ENCODE measurements at regions not wholly inside any gene's neighbourhood (a gene's known extent, or its start where the extent isn't known, plus 50 kb on each side); places are given as distances from the start of the nearest gene placed in this dataset.

DNA sequence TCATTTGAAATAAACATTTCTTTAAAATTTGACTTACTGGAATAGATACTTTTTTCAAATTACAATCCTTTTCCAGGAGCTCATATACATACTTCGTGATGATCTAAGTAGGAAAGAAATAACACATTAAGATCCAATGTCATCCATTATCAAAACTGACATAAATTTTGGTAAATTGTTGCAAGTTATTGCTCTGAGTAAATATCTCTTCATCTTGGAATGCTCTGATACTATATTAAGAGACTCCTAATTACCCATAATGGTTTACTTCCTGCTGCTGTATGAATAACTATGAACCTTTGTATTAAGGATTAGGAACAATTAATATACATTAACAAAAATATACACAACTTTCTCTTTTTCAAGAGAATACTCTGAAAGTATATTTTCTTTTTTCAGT lies 223.0 kb upstream of the POU5F2 start:
- Histone ChIP-seq H3K4ac (ENCODE audit: low read depth, low read length) (no peak overlapping the region), H2BK15ac (ENCODE audit: low read depth, low read length) (no peak overlapping the region), H3K23ac (ENCODE audit: insufficient read length, low read depth, low read length) (no peak overlapping the region), H3K79me1 (ENCODE audit: insufficient read depth, low read depth, low read length, poor library complexity, severe bottlenecking) (no peaks in the 10 kb centered on the region), H3K14ac (ENCODE audit: insufficient read depth, low read length) (no peak overlapping the region), H3K23me2 (ENCODE audit: insufficient read length, low read depth, low read length, poor library complexity, severe bottlenecking) (no peaks in the 10 kb centered on the region), H2BK20ac (ENCODE audit: low read depth, low read length, poor library complexity, severe bottlenecking) (no peak overlapping the region), H3K79me2 (ENCODE audit: insufficient read depth, low read length) (no peaks in the 10 kb centered on the region), H2AK5ac (ENCODE audit: insufficient read length, low read length) (no peak overlapping the region), H3T11ph (ENCODE audit: low read length) (no peak overlapping the region), H4K8ac (replicated peaks; ENCODE audit: insufficient read length, low read depth, low read length) (no peak overlapping the region), H2BK120ac (ENCODE audit: low read depth, low read length, poor library complexity, severe bottlenecking) (no peak overlapping the region), H3K56ac (ENCODE audit: insufficient read length, low read depth, low read length) (no peak overlapping the region), H3K18ac (ENCODE audit: insufficient read length, low read depth, low read length) (no peak overlapping the region), H2BK12ac (ENCODE audit: insufficient read length, low read depth, low read length) (no peak overlapping the region), H4K20me1 (ENCODE audit: control insufficient read depth, insufficient read depth, insufficient read length) (no peaks in the 10 kb centered on the region), H3K4me2 (ENCODE audit: insufficient read depth, insufficient read length, low read length) (no peak overlapping the region), H4K5ac (ENCODE audit: insufficient read length, low read depth, low read length) (no peak overlapping the region), H3K9me3 (ENCODE audit: control insufficient read depth, low read depth, low read length) (no peaks in the 10 kb centered on the region), H3K27me3 (ENCODE audit: insufficient read depth, low read length) (no peaks in the 10 kb centered on the region), H3K9ac (ENCODE audit: extremely low read depth, insufficient read length, low read length) (no peak overlapping the region), H4K91ac (ENCODE audit: insufficient read length, low read depth, low read length) (no peak overlapping the region), H2AFZ (ENCODE audit: low read length) (no peak overlapping the region), H3K4me1 (ENCODE audit: insufficient read depth, low read length) (peaks cover 2% of the 10 kb centered on the region; the same call in 1 of the 2 replicates), H2BK5ac (ENCODE audit: insufficient read length, low read length) (no peak overlapping the region), H3K27ac (ENCODE audit: insufficient read length, low read depth, low read length) (no peak overlapping the region)
- TF ChIP-seq, protein P1, sequence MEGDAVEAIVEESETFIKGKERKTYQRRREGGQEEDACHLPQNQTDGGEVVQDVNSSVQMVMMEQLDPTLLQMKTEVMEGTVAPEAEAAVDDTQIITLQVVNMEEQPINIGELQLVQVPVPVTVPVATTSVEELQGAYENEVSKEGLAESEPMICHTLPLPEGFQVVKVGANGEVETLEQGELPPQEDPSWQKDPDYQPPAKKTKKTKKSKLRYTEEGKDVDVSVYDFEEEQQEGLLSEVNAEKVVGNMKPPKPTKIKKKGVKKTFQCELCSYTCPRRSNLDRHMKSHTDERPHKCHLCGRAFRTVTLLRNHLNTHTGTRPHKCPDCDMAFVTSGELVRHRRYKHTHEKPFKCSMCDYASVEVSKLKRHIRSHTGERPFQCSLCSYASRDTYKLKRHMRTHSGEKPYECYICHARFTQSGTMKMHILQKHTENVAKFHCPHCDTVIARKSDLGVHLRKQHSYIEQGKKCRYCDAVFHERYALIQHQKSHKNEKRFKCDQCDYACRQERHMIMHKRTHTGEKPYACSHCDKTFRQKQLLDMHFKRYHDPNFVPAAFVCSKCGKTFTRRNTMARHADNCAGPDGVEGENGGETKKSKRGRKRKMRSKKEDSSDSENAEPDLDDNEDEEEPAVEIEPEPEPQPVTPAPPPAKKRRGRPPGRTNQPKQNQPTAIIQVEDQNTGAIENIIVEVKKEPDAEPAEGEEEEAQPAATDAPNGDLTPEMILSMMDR (conservative IDR thresholded peaks at IDR 0.05), result no peak
- no peaks in the 10 kb centered on the region; a peak in 1 of 7 replicates for H3K36me3 Mint-ChIP-seq (ENCODE audit: insufficient read depth in 1 of 3, low read depth in 3 of 3)
- H3K9me3 Mint-ChIP-seq, result peaks cover 0 to 4% of the 10 kb centered on the region in 2 experiments; a peak in 1 of 5 replicates
- no peak overlapping the region for H3K27ac Mint-ChIP-seq
- H3K27me3 Mint-ChIP-seq (ENCODE audit: low read depth), result no peaks in the 10 kb centered on the region
- H3K4me1 Mint-ChIP-seq, result peaks cover 15 to 20% of the 10 kb centered on the region in 2 experiments
- no CpG with 5 or more reads among the region's 1 CpG for WGBS (ENCODE audit: extremely low coverage, insufficient read length, low lambda C conversion rate)
- no peak overlapping the region for H3K4me3 Mint-ChIP-seq
- DNase-seq, result no peak

Data from H9 (cell line).